ENCODE measurements at regions not wholly inside any gene's neighbourhood (a gene's known extent, or its start where the extent isn't known, plus 50 kb on each side); places are given as distances from the start of the nearest gene placed in this dataset.

GRCh38 chr4:176383273-176384077, 63.7 kb downstream of the SPCS3 start:
- no peak for DNase-seq (ENCODE audit: low read depth in 4 of 4, low spot score in 3 of 4)

- DNase-seq (ENCODE audit: low read depth in 4 of 4, low spot score in 3 of 4), result no peak
These were observed 65.8 kb downstream of the SPCS3 start for GRCh38 chr4:176385601-176386000.

GRCh38 chr4:176387571-176387970, 67.8 kb downstream of the SPCS3 start:
- DNase-seq (ENCODE audit: low read depth in 4 of 4, low spot score in 3 of 4), result no peak

- no peak for DNase-seq (ENCODE audit: low read depth in 4 of 4, low spot score in 3 of 4)
These were observed 73.7 kb downstream of the SPCS3 start for GRCh38 chr4:176393306-176394013.

DNA sequence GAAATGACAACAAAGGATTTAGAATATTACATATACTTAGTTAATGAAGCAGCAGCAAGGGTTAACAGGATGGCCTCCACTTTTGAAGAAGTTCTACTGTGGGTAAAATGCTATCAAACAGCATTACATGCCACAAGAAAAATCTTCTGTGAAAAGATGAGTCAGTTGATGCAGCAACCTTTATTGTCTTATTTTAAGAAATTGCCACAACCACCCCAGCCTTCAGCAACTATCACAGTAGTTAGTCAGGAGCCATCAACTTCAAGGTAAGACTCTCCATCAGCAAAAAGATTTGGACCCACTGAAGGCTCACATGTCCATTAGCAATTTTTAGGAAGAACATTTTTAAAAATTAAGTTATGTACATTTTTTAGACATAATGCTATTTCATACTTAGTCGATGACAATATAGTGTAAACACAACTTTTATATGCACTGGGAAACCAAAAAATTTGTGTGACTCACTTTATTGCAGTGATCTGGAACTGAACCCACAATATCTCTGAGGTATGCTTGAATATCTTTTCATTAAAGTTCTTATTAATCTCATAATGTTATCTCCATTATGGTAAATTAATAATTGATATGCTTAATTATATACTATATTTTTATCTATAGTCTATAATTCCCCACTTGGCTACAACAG, 81.2 kb downstream of the SPCS3 start:
- DNase-seq (ENCODE audit: low read depth in 4 of 4, low spot score in 3 of 4), result no peak

DNA sequence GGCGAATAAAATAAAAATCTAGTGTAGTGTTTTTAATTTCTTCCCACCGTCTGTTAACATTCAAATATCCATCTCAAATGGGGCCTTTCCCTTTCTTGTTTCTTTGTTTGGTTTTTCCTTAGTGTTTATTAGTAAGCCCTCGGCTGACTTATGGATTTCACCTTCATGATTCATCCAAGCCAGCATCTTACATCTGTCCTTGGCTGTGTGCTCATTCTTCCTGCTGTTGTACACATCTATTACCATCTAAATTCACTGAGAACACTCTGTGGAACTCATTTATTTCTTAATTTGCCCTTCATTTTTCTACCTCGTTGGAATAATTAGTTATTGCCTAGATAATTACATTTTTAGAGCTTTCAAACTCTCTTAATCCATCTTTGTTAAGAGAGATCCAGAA, 84.9 kb downstream of the SPCS3 start:
- DNase-seq (ENCODE audit: low read depth in 4 of 4, low spot score in 3 of 4), result no peak

DNA sequence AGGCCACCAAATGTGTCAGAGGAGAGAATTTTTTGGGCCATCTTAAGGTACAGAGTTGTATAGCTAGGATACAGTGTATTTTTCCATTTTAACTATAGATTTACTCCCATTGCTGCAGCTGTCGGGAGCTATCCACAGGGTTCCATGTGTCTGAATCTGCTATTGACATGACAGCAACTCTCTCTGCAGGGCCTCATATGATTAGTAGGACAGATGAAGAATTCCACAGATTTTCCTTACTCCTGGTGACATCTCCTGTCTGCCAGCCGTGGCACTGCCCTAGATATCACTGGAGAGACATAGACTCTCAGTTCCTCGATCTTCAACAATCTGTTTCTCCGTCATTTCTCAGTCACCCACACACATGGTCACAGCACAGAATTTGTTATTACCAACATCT, 86.5 kb downstream of the SPCS3 start:
- DNase-seq (ENCODE audit: low read depth in 4 of 4, low spot score in 3 of 4), result no peak

GRCh38 chr4:176406736-176407135, 87.0 kb downstream of the SPCS3 start:
- no peak for DNase-seq (ENCODE audit: low read depth in 4 of 4, low spot score in 3 of 4)

- no peak for DNase-seq (ENCODE audit: low read depth in 4 of 4, low spot score in 3 of 4)
These were observed 89.9 kb downstream of the SPCS3 start for GRCh38 chr4:176409627-176410026.

DNA sequence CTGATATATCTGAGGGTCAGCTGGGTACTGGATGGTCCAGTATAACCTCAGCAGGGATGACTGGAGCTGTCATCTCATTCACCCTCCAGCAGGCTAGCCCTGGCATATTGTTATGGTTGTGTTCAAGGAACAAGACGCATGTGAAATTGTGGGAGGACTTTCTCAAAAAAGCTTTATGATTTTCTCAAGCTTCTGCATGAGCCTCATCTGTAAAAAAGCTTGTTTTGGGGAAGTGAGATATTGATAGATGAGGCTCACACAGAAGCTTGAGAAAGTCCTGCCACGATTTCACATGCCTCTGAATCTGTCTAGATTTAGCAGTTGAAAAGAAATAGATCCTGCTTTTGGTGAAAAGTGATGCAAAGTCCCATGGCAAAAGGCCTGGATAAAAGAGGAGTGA, 93.4 kb downstream of the SPCS3 start:
- DNase-seq (ENCODE audit: low read depth in 4 of 4, low spot score in 3 of 4), result no peak

- no peak for DNase-seq (ENCODE audit: low read depth in 4 of 4, low spot score in 3 of 4)
These were observed 102.2 kb downstream of the SPCS3 start for GRCh38 chr4:176422001-176422400.

DNA sequence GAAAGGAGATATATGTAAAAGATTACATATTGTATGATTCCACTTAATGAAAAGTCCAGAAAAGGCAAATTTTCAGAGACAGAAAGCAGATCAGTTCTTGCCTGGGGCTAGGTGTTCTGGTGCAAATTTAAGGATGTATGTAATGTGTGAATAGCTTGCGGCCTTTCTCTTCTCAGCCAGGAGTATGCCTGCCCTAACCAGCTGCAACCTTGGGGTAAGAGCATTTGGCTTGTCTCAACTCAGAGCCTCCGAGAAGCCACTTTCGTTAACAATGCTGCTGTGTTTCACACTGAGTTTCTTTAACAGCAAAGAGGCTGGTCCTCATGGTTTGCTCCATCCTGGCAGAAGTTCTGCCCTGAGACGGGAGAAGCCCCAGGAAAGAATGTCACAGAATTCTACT, 102.7 kb downstream of the SPCS3 start:
- no peak for DNase-seq (ENCODE audit: low read depth in 4 of 4, low spot score in 3 of 4)

GRCh38 chr4:176425035-176425434, 105.3 kb downstream of the SPCS3 start:
- DNase-seq (ENCODE audit: low read depth in 4 of 4, low spot score in 3 of 4), result no peak

GRCh38 chr4:176432811-176433540, 113.2 kb downstream of the SPCS3 start:
- no peak for DNase-seq (ENCODE audit: low read depth in 4 of 4, low spot score in 3 of 4)

GRCh38 chr4:176433983-176434382, 114.2 kb downstream of the SPCS3 start:
- DNase-seq (ENCODE audit: low read depth in 4 of 4, low spot score in 3 of 4), result no peak

GRCh38 chr4:176435901-176436292, 116.1 kb downstream of the SPCS3 start:
- no peak for DNase-seq (ENCODE audit: low read depth in 4 of 4, low spot score in 3 of 4)

GRCh38 chr4:176436293-176436973, 116.7 kb downstream of the SPCS3 start:
- DNase-seq (ENCODE audit: low read depth in 4 of 4, low spot score in 3 of 4), result no peak

- DNase-seq (ENCODE audit: low read depth in 4 of 4, low spot score in 3 of 4), result no peak
These were observed 118.0 kb downstream of the SPCS3 start for GRCh38 chr4:176437756-176438155.

DNA sequence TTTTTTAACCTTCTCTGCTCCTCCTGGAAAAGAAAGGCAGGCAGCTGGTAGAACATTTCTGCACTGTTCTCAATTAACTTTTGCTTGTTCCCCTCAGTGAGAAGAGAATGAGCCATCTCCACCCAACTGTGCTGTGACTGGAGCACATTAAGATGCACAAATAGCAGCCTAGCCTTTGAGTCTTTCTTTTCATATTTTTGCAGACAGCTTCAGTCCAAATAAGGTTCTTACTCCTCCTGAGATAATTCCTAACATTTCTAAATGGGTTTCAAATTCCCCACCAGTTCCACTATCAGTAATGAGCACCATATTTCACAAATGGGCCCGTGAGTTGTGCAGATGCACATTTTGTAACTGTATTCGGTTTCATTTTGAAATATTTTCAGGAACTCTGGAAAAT, 118.6 kb downstream of the SPCS3 start:
- no peak for DNase-seq (ENCODE audit: low read depth in 4 of 4, low spot score in 3 of 4)

- no peak for DNase-seq (ENCODE audit: low read depth in 4 of 4, low spot score in 3 of 4)
These were observed 119.8 kb downstream of the SPCS3 start for GRCh38 chr4:176439611-176440010.
